CD14-positive monocyte (primary cell): ENCODE measurements at regions not wholly inside any gene's neighbourhood (a gene's known extent, or its start where the extent isn't known, plus 50 kb on each side); places are given as distances from the start of the nearest gene placed in this dataset.
A peak's percentile ranks its signal among the peaks of the same experiment; 100 is the strongest.

Source experiments
- DNase-seq, 3 donors: peaks; one replicate each; pipeline ENCODE4 v3.0.0-alpha.2; 2011 to 2022
- H2AFZ ChIP-seq: 2 replicates; pipeline ENCODE4 v1.6.0; 2012; ENCODE audit warnings: mild to moderate bottlenecking, low read depth, low read length, inconsistent platforms; ENCODE audit not compliant: insufficient read depth, poor library complexity, severe bottlenecking
- H3K27ac ChIP-seq, 2 donors: 1 replicate in 1 of 2; 2 replicates in 1 of 2; pipeline ENCODE4 v1.5.1; 2012 to 2013; ENCODE audit warnings: low read length in 2 of 2, control low read depth in 1 of 2, inconsistent platforms in 1 of 2, low read depth in 1 of 2, mild to moderate bottlenecking in 1 of 2
- H3K27me3 ChIP-seq, 2 donors: one replicate each; pipeline versions ENCODE4 v1.6.0 to v1.6.1; 2011 to 2013; ENCODE audit warnings: low read length in 2 of 2; ENCODE audit not compliant: control insufficient read depth in 2 of 2, insufficient read depth in 2 of 2
- H3K36me3 ChIP-seq, 2 donors: replicated peaks in 1 of 2; 1 replicate in 1 of 2; 2 replicates in 1 of 2; pipeline versions ENCODE4 v1.5.1 to v1.6.1; 2012 to 2013; ENCODE audit warnings: low read length in 2 of 2, control low read depth in 1 of 2, inconsistent platforms in 1 of 2, mild to moderate bottlenecking in 1 of 2; ENCODE audit not compliant: insufficient read depth in 2 of 2, control insufficient read depth in 1 of 2
- H3K4me1 ChIP-seq, 2 donors: 1 replicate in 1 of 2; 2 replicates in 1 of 2; pipeline versions ENCODE4 v1.5.1 to v1.6.1; 2012 to 2013; ENCODE audit warnings: low read length in 2 of 2, control low read depth in 1 of 2, inconsistent platforms in 1 of 2, mild to moderate bottlenecking in 1 of 2, moderate library complexity in 1 of 2; ENCODE audit not compliant: insufficient read depth in 2 of 2, control insufficient read depth in 1 of 2
- H3K4me2 ChIP-seq: replicated peaks from 2 replicates; pipeline ENCODE3; 2012; ENCODE audit warnings: low read length, moderate library complexity, mild to moderate bottlenecking; ENCODE audit not compliant: poor library complexity, severe bottlenecking; ENCODE audit errors: extremely low read depth
- H3K4me3 ChIP-seq, 3 experiments: fragments of 200-600 bp in 1 of 3; sonication (generic) in 1 of 3; replicated peaks in 1 of 3; 1 replicate in 2 of 3; 2 replicates in 1 of 3; pipeline ENCODE4 v1.5.1; 2011 to 2013; ENCODE audit warnings: low read length in 3 of 3, mild to moderate bottlenecking in 3 of 3, control low read depth in 2 of 3, low read depth in 2 of 3, inconsistent platforms in 1 of 3, moderate library complexity in 1 of 3
- H3K79me2 ChIP-seq: 2 replicates; pipeline ENCODE4 v1.6.0; 2012; ENCODE audit warnings: mild to moderate bottlenecking, control low read depth, inconsistent platforms, low read length, moderate library complexity; ENCODE audit not compliant: insufficient read depth
- H3K9ac ChIP-seq: 2 replicates; pipeline ENCODE4 v1.6.0; 2017; ENCODE audit warnings: low read length, mild to moderate bottlenecking; ENCODE audit not compliant: insufficient read depth, poor library complexity, severe bottlenecking
- H3K9me3 ChIP-seq, 2 donors: replicated peaks in 1 of 2; 1 replicate in 1 of 2; 2 replicates in 1 of 2; pipeline versions ENCODE4 v1.5.1 to v1.6.1; 2012 to 2013; ENCODE audit warnings: low read length in 2 of 2, control low read depth in 1 of 2; ENCODE audit not compliant: control insufficient read depth in 1 of 2, insufficient read depth in 1 of 2
- H4K20me1 ChIP-seq: 2 replicates; pipeline ENCODE4 v1.6.0; 2012; ENCODE audit warnings: mild to moderate bottlenecking, low read length, control low read depth, moderate library complexity; ENCODE audit not compliant: insufficient read depth
- H3K27ac Mint-ChIP-seq, 7 donors: one replicate each; pipeline ENCODE4 v1.8.0; 2020; ENCODE audit warnings: mild to moderate bottlenecking in 7 of 7, mixed read lengths in 7 of 7, moderate library complexity in 6 of 7, inconsistent platforms in 2 of 7
- H3K27me3 Mint-ChIP-seq, 3 donors: one replicate each; pipeline ENCODE4 v1.8.0; 2021 to 2022; ENCODE audit warnings: low read depth in 3 of 3, mild to moderate bottlenecking in 3 of 3, mixed read lengths in 3 of 3, moderate library complexity in 3 of 3, inconsistent platforms in 1 of 3
- H3K36me3 Mint-ChIP-seq, 2 donors: one replicate each; pipeline ENCODE4 v1.8.0; 2020; ENCODE audit warnings: mixed read lengths in 2 of 2, inconsistent platforms in 1 of 2, mild to moderate bottlenecking in 1 of 2
- H3K4me1 Mint-ChIP-seq: one replicate; pipeline ENCODE4 v1.8.0; 2020; ENCODE audit warnings: mild to moderate bottlenecking, mixed read lengths
- H3K4me3 Mint-ChIP-seq, 2 donors: one replicate each; pipeline ENCODE4 v1.8.0; 2020; ENCODE audit warnings: mild to moderate bottlenecking in 2 of 2, mixed read lengths in 2 of 2, moderate library complexity in 1 of 2
- H3K9me3 Mint-ChIP-seq, 7 donors: one replicate each; pipeline ENCODE4 v1.8.0; 2020 to 2022; ENCODE audit warnings: mixed read lengths in 7 of 7, mild to moderate bottlenecking in 6 of 7, moderate library complexity in 6 of 7, inconsistent platforms in 2 of 7
- CTCF ChIP-seq: fragments of 200-600 bp; IDR thresholded peaks from one replicate; pipeline ENCODE4 v1.8.0; 2022; ENCODE audit warnings: antibody characterized with exemption, mild to moderate bottlenecking
- WGBS: methylation state at CpG from one replicate; pipeline ENCODE4 v1.1.5; 2013; ENCODE audit warnings: missing lambda C conversion rate; ENCODE audit not compliant: insufficient coverage; 5-methylcytosine and 5-hydroxymethylcytosine counted together
- intact Hi-C, 2 donors: fragments of 100-400 bp; cut with micrococcal nuclease; formaldehyde crosslinking; loops; one replicate each; pipeline versions ENCODE4 v1.15.0 to v1.15.1; 2023

GRCh38 chr7:101718363-101719122, 89.4 kb upstream of the MYL10 start:
- H3K9me3 ChIP-seq, result peaks cover 0 to under 1% of the 10 kb centered on the region in 2 donors
- H2AFZ ChIP-seq, result peak overlapping the region; percentile 64
- peaks cover 40% of the 10 kb centered on the region in 2 donors for H3K4me1 ChIP-seq
- WGBS, result 24% methylated on average over 16 of the region's 26 CpGs
- intact Hi-C loops, result no loop called here
- peaks cover 0 to 3% (median 2%) of the 10 kb centered on the region in 3 donors for H3K27me3 Mint-ChIP-seq
- H3K4me3 ChIP-seq, result peak overlapping the region in 1 of 3 experiments; percentile 11
- peaks cover 2 to 6% (median 3%) of the 10 kb centered on the region in 7 donors for H3K9me3 Mint-ChIP-seq
- no peaks in the 10 kb centered on the region for H3K36me3 ChIP-seq
- H3K27ac Mint-ChIP-seq, result peak overlapping the region; percentile 99 to 100 (median 100)
- H4K20me1 ChIP-seq, result no peaks in the 10 kb centered on the region
- peak overlapping the region; percentile 95 to 100 for H3K27ac ChIP-seq
- peak in 2 of 3 donors; percentile 71 to 73 for DNase-seq
- H3K27me3 ChIP-seq, result no peaks in the 10 kb centered on the region
- peaks cover 31% of the 10 kb centered on the region for H3K4me1 Mint-ChIP-seq
- peaks cover 3 to 7% of the 10 kb centered on the region in 2 donors for H3K36me3 Mint-ChIP-seq
- H3K4me3 Mint-ChIP-seq, result peak overlapping the region; percentile 77 to 89
- no peak for TF ChIP-seq CTCF
- H3K4me2 ChIP-seq, result peak overlapping the region; percentile 26
- H3K79me2 ChIP-seq, result no peaks in the 10 kb centered on the region
- H3K9ac ChIP-seq, result peak overlapping the region; percentile 90

DNA sequence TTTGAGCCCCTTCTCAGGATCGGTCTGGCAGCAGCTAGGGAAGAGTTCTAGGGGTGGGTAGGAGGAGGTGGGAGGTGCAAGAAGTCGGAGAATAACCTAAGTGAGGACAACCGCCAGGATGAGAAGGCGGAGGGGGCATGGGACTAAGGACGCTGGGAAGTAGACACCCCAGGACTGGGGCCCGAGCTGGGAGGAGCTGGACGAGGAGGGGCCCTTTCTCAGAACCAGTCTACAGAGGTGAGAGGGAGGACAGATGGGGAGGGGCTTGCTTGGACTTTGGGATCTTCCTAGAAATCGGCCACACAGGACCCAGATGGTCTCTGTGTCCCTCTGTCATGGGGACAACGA, 90.0 kb upstream of the MYL10 start:
- Histone ChIP-seq H3K27ac (peak overlapping the region; percentile 95 to 100), H3K79me2 (no peaks in the 10 kb centered on the region), H3K4me1 (peaks cover 40% of the 10 kb centered on the region in 2 donors), H3K9ac (peak overlapping the region; percentile 90), H3K27me3 (no peaks in the 10 kb centered on the region), H2AFZ (peak overlapping the region; percentile 64), H3K9me3 (peaks cover 0 to 6% of the 10 kb centered on the region in 2 donors), H3K4me2 (no peak overlapping the region), H3K4me3 (no peak overlapping the region), H3K36me3 (no peaks in the 10 kb centered on the region), H4K20me1 (no peaks in the 10 kb centered on the region)
- no peak for TF ChIP-seq CTCF
- Mint-ChIP-seq H3K27me3 (peaks cover 0 to 3% (median 0%) of the 10 kb centered on the region in 3 donors), H3K4me1 (peaks cover 31% of the 10 kb centered on the region), H3K27ac (peak overlapping the region; percentile 99 to 100 (median 100)), H3K36me3 (peaks cover 7% of the 10 kb centered on the region in 2 donors), H3K4me3 (no peak overlapping the region), H3K9me3 (peaks cover 6 to 9% (median 8%) of the 10 kb centered on the region in 7 donors)
- no peak for DNase-seq
- WGBS, result 78% methylated on average over 8 of the region's 9 CpGs
- intact Hi-C loops, result no loop called here
